Common myeloid progenitor, CD34-positive (primary cell): ENCODE measurements at regions not wholly inside any gene's neighbourhood (a gene's known extent, or its start where the extent isn't known, plus 50 kb on each side); places are given as distances from the start of the nearest gene placed in this dataset.

Experiments
- CTCF ChIA-PET: fragments of 350-600 bp; sonication (Branson Sonifier 250); formaldehyde crosslinking; loops from one replicate; lab custom pipeline; 2021; ENCODE audit warnings: antibody characterized with exemption; lab: Charles Lee
- POLR2A ChIA-PET: fragments of 350-600 bp; sonication (Branson Sonifier 250); formaldehyde crosslinking; loops from one replicate; lab custom pipeline; 2021; ENCODE audit warnings: antibody characterized with exemption; lab: Charles Lee
- DNase-seq, 3 donors: peaks; one replicate each; pipeline versions ENCODE4 v3.0.0 to v3.0.0-alpha.2; 2013
- H3K27ac ChIP-seq, 2 experiments: 1 replicate in 1 of 2; 2 replicates in 1 of 2; pipeline ENCODE4 v1.7.0; 2013; ENCODE audit warnings: inconsistent platforms in 2 of 2, low read length in 2 of 2, mild to moderate bottlenecking in 2 of 2, low read depth in 1 of 2, moderate library complexity in 1 of 2; ENCODE audit not compliant: severe bottlenecking in 2 of 2, insufficient read depth in 1 of 2, poor library complexity in 1 of 2
- H3K27me3 ChIP-seq, 5 experiments: replicated peaks in 2 of 5; 1 replicate in 3 of 5; 2 replicates in 2 of 5; pipeline versions ENCODE4 v1.6.1 to v1.7.0; 2013; ENCODE audit warnings: low read length in 4 of 5, mild to moderate bottlenecking in 2 of 5, moderate library complexity in 2 of 5, inconsistent platforms in 1 of 5; ENCODE audit not compliant: insufficient read depth in 5 of 5, control insufficient read depth in 4 of 5
- H3K36me3 ChIP-seq, 4 experiments: 1 replicate in 2 of 4; 2 replicates in 2 of 4; pipeline versions ENCODE4 v1.6.1 to v1.7.0; 2013; ENCODE audit warnings: low read length in 3 of 4, control low read depth in 1 of 4, mild to moderate bottlenecking in 1 of 4; ENCODE audit not compliant: control insufficient read depth in 4 of 4, insufficient read depth in 4 of 4
- H3K4me1 ChIP-seq, 4 experiments: 1 replicate in 3 of 4; 2 replicates in 1 of 4; pipeline versions ENCODE4 v1.6.1 to v1.7.1; 2013; ENCODE audit warnings: low read length in 3 of 4, mild to moderate bottlenecking in 3 of 4, control low read depth in 1 of 4, inconsistent platforms in 1 of 4, moderate library complexity in 1 of 4; ENCODE audit not compliant: control insufficient read depth in 4 of 4, insufficient read depth in 4 of 4; ENCODE audit errors: control extremely low read depth in 1 of 4
- H3K4me3 ChIP-seq, 7 experiments: 1 replicate in 4 of 7; 2 replicates in 3 of 7; pipeline versions ENCODE4 v1.5.1 to v1.7.0; 2013; ENCODE audit warnings: mild to moderate bottlenecking in 7 of 7, low read length in 6 of 7, moderate library complexity in 6 of 7, inconsistent platforms in 2 of 7, low read depth in 2 of 7, control low read depth in 1 of 7; ENCODE audit not compliant: insufficient read depth in 4 of 7, control insufficient read depth in 1 of 7; ENCODE audit errors: extremely low read depth in 1 of 7
- H3K9me3 ChIP-seq, 5 experiments: 1 replicate in 4 of 5; 2 replicates in 1 of 5; pipeline versions ENCODE4 v1.6.1 to v1.7.1; 2013; ENCODE audit warnings: low read length in 4 of 5, mild to moderate bottlenecking in 2 of 5, inconsistent platforms in 1 of 5, low read depth in 1 of 5, moderate library complexity in 1 of 5; ENCODE audit not compliant: control insufficient read depth in 4 of 5, insufficient read depth in 2 of 5; ENCODE audit errors: control extremely low read depth in 1 of 5
- WGBS: methylation state at CpG from one replicate; pipeline ENCODE4 v1.1.5; 2013; ENCODE audit not compliant: insufficient coverage; 5-methylcytosine and 5-hydroxymethylcytosine counted together

- POLR2A ChIA-PET, result no interaction called here
- Histone ChIP-seq H3K4me3 (no peak overlapping the region), H3K27me3 (no peaks in the 10 kb centered on the region), H3K9me3 (no peaks in the 10 kb centered on the region), H3K4me1 (no peaks in the 10 kb centered on the region), H3K27ac (no peak overlapping the region), H3K36me3 (no peaks in the 10 kb centered on the region)
- 100% methylated on average over 1 of the region's 1 CpG for WGBS
- CTCF ChIA-PET, result no interaction called here
- DNase-seq, result no peak
Observed at GRCh38 chr10:55001422-55001821, 200.4 kb upstream of the PCDH15 start.

DNA sequence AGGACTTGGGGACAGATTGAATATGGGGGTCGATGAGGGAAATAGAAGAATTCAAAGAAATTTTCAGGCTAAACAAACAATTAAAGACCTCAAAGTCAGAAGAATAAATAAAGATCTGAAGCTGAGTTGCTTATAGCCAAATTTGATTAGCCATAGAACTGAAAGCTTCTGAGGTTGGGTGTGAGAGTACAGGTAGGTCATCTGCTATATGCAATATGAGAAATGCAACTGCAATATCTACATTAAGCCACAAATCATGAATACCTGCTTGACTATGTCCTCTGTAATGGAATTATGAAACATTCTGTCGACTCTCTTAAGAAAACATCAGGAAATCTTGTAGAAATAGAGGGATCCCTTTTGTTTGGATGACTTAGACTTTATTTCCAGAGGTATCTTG lies 192.1 kb upstream of the PCDH15 start:
- WGBS, result no CpG with 5 or more reads among the region's 2 CpGs
- POLR2A ChIA-PET, result no interaction called here

DNA sequence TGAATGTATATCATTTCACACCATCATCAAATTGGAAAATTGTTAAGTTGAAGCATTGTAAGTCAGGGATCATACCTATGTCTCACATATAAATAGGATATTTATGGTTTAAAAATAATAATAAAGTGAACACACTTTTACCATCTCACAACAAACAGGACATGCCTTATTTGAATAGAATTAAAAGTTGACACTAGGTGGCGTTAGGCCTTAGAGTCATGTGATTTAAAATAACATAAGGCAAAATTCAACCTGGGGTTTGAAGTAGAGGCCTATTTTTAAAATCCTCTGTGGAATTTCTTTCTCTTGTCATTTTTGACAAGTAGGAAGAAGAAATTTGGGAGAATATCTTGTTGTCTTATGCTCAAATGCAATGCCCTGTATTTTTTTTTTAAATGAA lies 184.7 kb upstream of the PCDH15 start:
- ChIA-PET POLR2A (no interaction called here), CTCF (interaction anchor here (0.9 to 1.1 kb wide), 3 partner anchors 13 to 34 kb away, joined by 3 read pairs; no protein-coding TSS in a partner anchor)
- H3K4me3 ChIP-seq, result no peak overlapping the region
- no peak overlapping the region for H3K27ac ChIP-seq
- DNase-seq, result peak; percentile 10 to 36 (median 31)
- no peaks in the 10 kb centered on the region for H3K36me3 ChIP-seq
- no peaks in the 10 kb centered on the region for H3K9me3 ChIP-seq
- H3K27me3 ChIP-seq, result no peaks in the 10 kb centered on the region
- WGBS, result 0% methylated on average over 1 of the region's 1 CpG
- no peaks in the 10 kb centered on the region for H3K4me1 ChIP-seq

More for the DNA sequence above, 192.1 kb upstream of the PCDH15 start:
- Histone ChIP-seq H3K9me3 (no peaks in the 10 kb centered on the region), H3K27me3 (no peaks in the 10 kb centered on the region), H3K4me3 (no peak overlapping the region), H3K4me1 (no peaks in the 10 kb centered on the region), H3K27ac (no peak overlapping the region), H3K36me3 (no peaks in the 10 kb centered on the region)
- CTCF ChIA-PET, result no interaction called here
- DNase-seq, result no peak

- Histone ChIP-seq H3K4me3 (no peak overlapping the region), H3K27ac (no peak overlapping the region), H3K9me3 (no peaks in the 10 kb centered on the region), H3K27me3 (no peaks in the 10 kb centered on the region), H3K4me1 (no peaks in the 10 kb centered on the region), H3K36me3 (no peaks in the 10 kb centered on the region)
- DNase-seq, result no peak
- ChIA-PET CTCF (no interaction called here), POLR2A (no interaction called here)
Observed at GRCh38 chr10:54983255-54983654, 182.2 kb upstream of the PCDH15 start.

DNA sequence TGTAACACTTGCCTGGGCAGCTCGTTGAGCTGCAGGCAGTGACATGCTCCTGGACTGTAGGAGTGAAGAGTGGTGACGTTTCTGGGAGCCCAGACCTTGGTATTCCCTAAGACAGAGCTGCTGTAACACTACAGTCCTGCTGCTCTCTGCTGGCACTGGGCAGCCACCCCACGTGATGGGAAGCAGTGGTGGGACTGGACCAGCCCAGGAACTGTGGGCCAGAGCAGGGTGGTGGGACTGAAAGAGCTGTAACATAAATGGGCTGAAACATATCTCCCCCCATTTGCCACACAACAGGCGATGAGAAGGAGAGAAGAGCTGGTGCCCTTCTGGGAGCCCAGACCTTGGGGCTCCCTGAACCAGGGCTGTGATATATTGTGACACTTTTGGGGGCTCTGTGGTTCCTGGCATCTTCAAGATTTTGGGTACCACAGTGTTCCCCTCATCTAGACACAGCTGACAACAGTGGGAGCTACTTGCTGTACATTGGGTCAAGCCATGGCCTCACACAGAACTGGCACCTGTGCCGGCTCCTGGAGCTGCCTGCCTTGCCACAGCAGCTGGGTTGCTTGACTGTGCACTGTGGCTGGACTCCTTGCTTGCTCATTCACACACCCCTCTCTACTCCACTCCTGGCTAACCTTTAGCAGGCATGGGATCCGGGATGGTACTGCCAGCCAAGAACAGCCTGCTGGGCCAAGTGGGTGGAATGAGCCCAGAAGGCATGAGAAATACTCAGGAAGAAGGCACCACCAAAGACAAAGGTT lies 161.3 kb upstream of the PCDH15 start:
- CTCF ChIA-PET, result no interaction called here
- no peak overlapping the region for H3K4me3 ChIP-seq
- no peak overlapping the region for H3K27ac ChIP-seq
- POLR2A ChIA-PET, result no interaction called here
- H3K27me3 ChIP-seq, result no peaks in the 10 kb centered on the region
- no peak for DNase-seq
- 93% methylated on average over 3 of the region's 6 CpGs for WGBS
- H3K4me1 ChIP-seq, result no peaks in the 10 kb centered on the region
- H3K9me3 ChIP-seq, result no peaks in the 10 kb centered on the region
- no peaks in the 10 kb centered on the region for H3K36me3 ChIP-seq

DNA sequence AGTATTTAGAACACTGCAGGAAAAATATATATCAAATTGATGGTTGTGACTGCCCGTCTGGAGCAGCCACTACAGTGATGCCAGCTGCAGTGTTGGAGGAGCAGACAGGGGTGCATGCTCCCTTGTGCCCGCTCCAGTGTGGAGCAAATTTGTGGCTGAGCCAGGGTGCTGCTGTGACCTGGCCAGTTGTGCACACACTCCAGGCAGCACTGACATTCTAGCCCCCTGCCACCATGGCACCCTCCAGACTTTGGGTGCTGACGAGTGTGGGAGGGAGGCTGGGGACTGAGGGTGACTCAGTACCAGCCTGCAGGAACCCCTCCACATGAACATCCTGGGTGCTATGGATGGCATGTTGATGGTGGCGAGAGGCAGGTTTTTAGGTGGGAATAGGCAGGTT lies 160.0 kb upstream of the PCDH15 start:
- DNase-seq, result no peak
- Histone ChIP-seq H3K4me1 (no peaks in the 10 kb centered on the region), H3K36me3 (no peaks in the 10 kb centered on the region), H3K9me3 (no peaks in the 10 kb centered on the region), H3K27ac (no peak overlapping the region), H3K4me3 (no peak overlapping the region), H3K27me3 (no peaks in the 10 kb centered on the region)
- CTCF ChIA-PET, result no interaction called here
- POLR2A ChIA-PET, result no interaction called here
- 92% methylated on average over 4 of the region's 4 CpGs for WGBS

GRCh38 chr10:54958844-54959243 lies 157.8 kb upstream of the PCDH15 start:
- no peaks in the 10 kb centered on the region for H3K4me1 ChIP-seq
- H3K36me3 ChIP-seq, result no peaks in the 10 kb centered on the region
- no peak overlapping the region for H3K4me3 ChIP-seq
- ChIA-PET POLR2A (no interaction called here), CTCF (no interaction called here)
- no peaks in the 10 kb centered on the region for H3K9me3 ChIP-seq
- H3K27ac ChIP-seq, result no peak overlapping the region
- no peaks in the 10 kb centered on the region for H3K27me3 ChIP-seq
- WGBS, result no CpG with 5 or more reads among the region's 1 CpG
- DNase-seq, result no peak
